HEK293 (cell line): ENCODE measurements at regions not wholly inside any gene's neighbourhood (a gene's known extent, or its start where the extent isn't known, plus 50 kb on each side); places are given as distances from the start of the nearest gene placed in this dataset.
A peak's percentile ranks its signal among the peaks of the same experiment; 100 is the strongest.

Experiments
- BCL6B ChIP-seq: fragments of 450-650 bp; formaldehyde crosslinking; IDR thresholded peaks from 2 replicates; pipeline ENCODE4 v1.5.1; 2017; ENCODE audit warnings: missing biosample characterization, missing genetic modification characterization
- IKZF3 ChIP-seq: fragments of 450-650 bp; IDR thresholded peaks from 2 replicates; pipeline ENCODE4 v1.5.0; 2018; ENCODE audit warnings: missing biosample characterization, mild to moderate bottlenecking, missing genetic modification characterization, moderate library complexity
- KLF8 ChIP-seq: fragments of 450-650 bp; formaldehyde crosslinking; IDR thresholded peaks from 2 replicates; pipeline ENCODE4 v1.5.1; 2016; ENCODE audit warnings: missing biosample characterization, missing genetic modification characterization
- ZBTB26 ChIP-seq: fragments of 450-650 bp; formaldehyde crosslinking; optimal IDR thresholded peaks from 2 replicates; pipeline ENCODE3; 2016; ENCODE audit warnings: missing biosample characterization, mild to moderate bottlenecking, missing genetic modification characterization
- ZBTB8A ChIP-seq: fragments of 450-650 bp; formaldehyde crosslinking; IDR thresholded peaks from 2 replicates; pipeline ENCODE4 v1.5.1; 2016; ENCODE audit warnings: missing biosample characterization, missing genetic modification characterization
- ZEB2 ChIP-seq: fragments of 450-650 bp; formaldehyde crosslinking; IDR thresholded peaks from 2 replicates; pipeline ENCODE4 v1.5.1; 2016; ENCODE audit warnings: missing biosample characterization, missing genetic modification characterization
- ZFP37 ChIP-seq: fragments of 450-650 bp; formaldehyde crosslinking; IDR thresholded peaks from 2 replicates; pipeline ENCODE4 v1.5.1; 2016; ENCODE audit warnings: missing biosample characterization, missing genetic modification characterization
- ZFP41 ChIP-seq: fragments of 450-650 bp; formaldehyde crosslinking; IDR thresholded peaks from 2 replicates; pipeline ENCODE4 v1.5.1; 2016; ENCODE audit warnings: missing biosample characterization, missing genetic modification characterization, borderline replicate concordance
- ZNF114 ChIP-seq: fragments of 450-650 bp; formaldehyde crosslinking; IDR thresholded peaks from 2 replicates; pipeline ENCODE4 v1.5.0; 2017; ENCODE audit warnings: missing biosample characterization, missing genetic modification characterization
- ZNF133 ChIP-seq: fragments of 450-650 bp; formaldehyde crosslinking; IDR thresholded peaks from 2 replicates; pipeline ENCODE4 v1.5.1; 2016; ENCODE audit warnings: missing biosample characterization, missing genetic modification characterization
- ZNF140 ChIP-seq: fragments of 450-650 bp; formaldehyde crosslinking; IDR thresholded peaks from 2 replicates; pipeline ENCODE4 v1.5.1; 2016; ENCODE audit warnings: missing biosample characterization, missing genetic modification characterization
- ZNF23 ChIP-seq: fragments of 450-650 bp; formaldehyde crosslinking; IDR thresholded peaks from 2 replicates; pipeline ENCODE4 v1.5.1; 2016; ENCODE audit warnings: missing biosample characterization, missing genetic modification characterization, borderline replicate concordance
- ZNF239 ChIP-seq: fragments of 450-650 bp; formaldehyde crosslinking; IDR thresholded peaks from 2 replicates; pipeline ENCODE4 v1.5.1; 2016; ENCODE audit warnings: missing biosample characterization, missing genetic modification characterization
- ZNF350 ChIP-seq: fragments of 450-650 bp; formaldehyde crosslinking; IDR thresholded peaks from 2 replicates; pipeline ENCODE4 v1.5.0; 2017; ENCODE audit warnings: missing biosample characterization, mild to moderate bottlenecking, missing genetic modification characterization
- ZNF366 ChIP-seq: fragments of 450-650 bp; formaldehyde crosslinking; conservative IDR thresholded peaks from 2 replicates; pipeline ENCODE4 v1.5.1; 2016; ENCODE audit warnings: missing biosample characterization, missing genetic modification characterization
- ZNF426 ChIP-seq: fragments of 450-650 bp; formaldehyde crosslinking; IDR thresholded peaks from 2 replicates; pipeline ENCODE4 v1.5.1; 2017; ENCODE audit warnings: missing biosample characterization, missing genetic modification characterization, mild to moderate bottlenecking, inconsistent platforms, moderate library complexity
- ZNF488 ChIP-seq: fragments of 450-650 bp; formaldehyde crosslinking; IDR thresholded peaks from 2 replicates; pipeline ENCODE4 v1.5.1; 2016; ENCODE audit warnings: missing biosample characterization, missing genetic modification characterization
- ZNF510 ChIP-seq: fragments of 450-650 bp; formaldehyde crosslinking; IDR thresholded peaks from 2 replicates; pipeline ENCODE4 v1.5.1; 2018; ENCODE audit warnings: mild to moderate bottlenecking, missing genetic modification characterization, missing biosample characterization; ENCODE audit not compliant: insufficient replicate concordance
- ZNF513 ChIP-seq: fragments of 450-650 bp; IDR thresholded peaks from 2 replicates; pipeline ENCODE4 v1.5.1; 2018; ENCODE audit warnings: missing biosample characterization, missing genetic modification characterization
- ZNF548 ChIP-seq: fragments of 450-650 bp; formaldehyde crosslinking; IDR thresholded peaks from 2 replicates; pipeline ENCODE4 v1.5.1; 2016; ENCODE audit warnings: missing biosample characterization, missing genetic modification characterization
- ZNF561 ChIP-seq: fragments of 450-650 bp; IDR thresholded peaks from 2 replicates; pipeline ENCODE4 v1.5.1; 2018; ENCODE audit warnings: missing biosample characterization, missing genetic modification characterization, borderline replicate concordance
- ZNF626 ChIP-seq: fragments of 450-650 bp; sonication (Bioruptor Pico); formaldehyde crosslinking; IDR thresholded peaks from 2 replicates; pipeline ENCODE4 v1.5.1; 2018; ENCODE audit warnings: missing biosample characterization, missing genetic modification characterization, inconsistent platforms
- ZNF660 ChIP-seq: fragments of 450-650 bp; IDR thresholded peaks from 2 replicates; pipeline ENCODE4 v1.5.1; 2018; ENCODE audit warnings: missing biosample characterization, mild to moderate bottlenecking, missing genetic modification characterization
- ZNF701 ChIP-seq: fragments of 450-650 bp; formaldehyde crosslinking; IDR thresholded peaks from 2 replicates; pipeline ENCODE4 v1.5.1; 2016; ENCODE audit warnings: missing biosample characterization, missing genetic modification characterization
- ZSCAN5A ChIP-seq: fragments of 450-650 bp; formaldehyde crosslinking; IDR thresholded peaks from 2 replicates; pipeline ENCODE4 v1.5.1; 2016; ENCODE audit warnings: missing biosample characterization, missing genetic modification characterization
- TF ChIP-seq, protein P1 (sequence below): fragments of 450-650 bp; formaldehyde crosslinking; conservative IDR thresholded peaks from 2 replicates; pipeline ENCODE4 v1.5.1; 2016; ENCODE audit warnings: low read depth, missing biosample characterization, missing genetic modification characterization
- TF ChIP-seq, protein P2 (sequence below): sonication (generic); formaldehyde crosslinking; IDR thresholded peaks from 2 replicates; pipeline ENCODE4 v1.8.1; 2022; ENCODE audit warnings: mild to moderate bottlenecking, moderate library complexity, missing genetic modification reagents

DNA sequence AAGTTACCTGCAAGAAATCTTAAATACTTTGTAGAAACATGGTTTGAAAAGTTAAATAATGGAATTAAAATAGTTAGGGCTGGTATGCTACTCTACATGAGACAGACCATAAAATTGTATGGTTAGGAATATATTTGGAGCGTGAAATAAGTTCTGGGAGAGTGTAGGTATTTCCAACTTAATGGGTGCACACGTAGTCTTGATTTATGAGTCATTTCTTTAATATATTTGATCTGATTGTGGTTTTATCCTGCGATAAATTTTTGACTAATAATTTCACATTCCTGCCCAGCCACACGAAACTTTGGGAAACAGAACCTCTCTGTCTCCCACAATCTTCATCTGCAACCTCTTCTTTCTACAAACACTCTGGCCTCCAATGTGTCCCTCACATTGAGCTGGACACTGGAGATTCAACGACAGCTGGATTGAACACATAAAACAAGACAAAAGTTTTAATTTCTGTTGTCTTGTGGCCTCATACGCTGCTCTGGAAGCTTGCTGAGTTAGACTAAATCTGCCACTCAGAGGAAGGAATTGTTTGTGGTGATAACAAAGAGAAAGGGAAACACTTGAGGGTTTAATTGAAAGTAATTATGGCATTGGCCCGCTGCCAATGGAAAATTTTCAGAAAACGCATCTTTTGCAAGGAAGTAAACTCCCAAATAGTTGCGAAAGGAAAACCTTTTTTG, 201.8 kb upstream of the ZNF608 start (continued):
- TF ChIP-seq ZNF23 (tag by site-specific recombination) (no peak), ZEB2 (peak; percentile 64), ZNF488 (tag by site-specific recombination) (no peak), ZNF114 (no peak), ZNF510 (peak; percentile 56), ZNF366 (tag by site-specific recombination) (peak; percentile 77), ZNF133 (no peak), ZBTB26 (tag by site-specific recombination) (no peak), BCL6B (tag by site-specific recombination) (peak; percentile 69; the same call in 1 of the 2 replicates), ZNF426 (tag by site-specific recombination) (no peak), ZNF660 (tag by site-specific recombination) (peak; percentile 89), IKZF3 (tag by site-specific recombination) (peak; percentile 85), ZNF561 (peak; percentile 93), ZNF140 (tag by site-specific recombination) (no peak), ZNF548 (tag by site-specific recombination) (no peak), ZFP37 (no peak), ZFP41 (tag by site-specific recombination) (no peak), ZNF626 (tag by site-specific recombination) (no peak; the same call in 1 of the 2 replicates), ZNF350 (tag by site-specific recombination) (peak; percentile 77; the same call in 1 of the 2 replicates), ZSCAN5A (tag by site-specific recombination) (no peak), ZNF701 (tag by site-specific recombination) (no peak), ZBTB8A (tag by site-specific recombination) (no peak; the same call in 1 of the 2 replicates), ZNF513 (tag by site-specific recombination) (peak; percentile 47; the same call in 1 of the 2 replicates), ZNF239 (tag by site-specific recombination) (no peak), KLF8 (tag by site-specific recombination) (no peak)
- TF ChIP-seq, protein P1, sequence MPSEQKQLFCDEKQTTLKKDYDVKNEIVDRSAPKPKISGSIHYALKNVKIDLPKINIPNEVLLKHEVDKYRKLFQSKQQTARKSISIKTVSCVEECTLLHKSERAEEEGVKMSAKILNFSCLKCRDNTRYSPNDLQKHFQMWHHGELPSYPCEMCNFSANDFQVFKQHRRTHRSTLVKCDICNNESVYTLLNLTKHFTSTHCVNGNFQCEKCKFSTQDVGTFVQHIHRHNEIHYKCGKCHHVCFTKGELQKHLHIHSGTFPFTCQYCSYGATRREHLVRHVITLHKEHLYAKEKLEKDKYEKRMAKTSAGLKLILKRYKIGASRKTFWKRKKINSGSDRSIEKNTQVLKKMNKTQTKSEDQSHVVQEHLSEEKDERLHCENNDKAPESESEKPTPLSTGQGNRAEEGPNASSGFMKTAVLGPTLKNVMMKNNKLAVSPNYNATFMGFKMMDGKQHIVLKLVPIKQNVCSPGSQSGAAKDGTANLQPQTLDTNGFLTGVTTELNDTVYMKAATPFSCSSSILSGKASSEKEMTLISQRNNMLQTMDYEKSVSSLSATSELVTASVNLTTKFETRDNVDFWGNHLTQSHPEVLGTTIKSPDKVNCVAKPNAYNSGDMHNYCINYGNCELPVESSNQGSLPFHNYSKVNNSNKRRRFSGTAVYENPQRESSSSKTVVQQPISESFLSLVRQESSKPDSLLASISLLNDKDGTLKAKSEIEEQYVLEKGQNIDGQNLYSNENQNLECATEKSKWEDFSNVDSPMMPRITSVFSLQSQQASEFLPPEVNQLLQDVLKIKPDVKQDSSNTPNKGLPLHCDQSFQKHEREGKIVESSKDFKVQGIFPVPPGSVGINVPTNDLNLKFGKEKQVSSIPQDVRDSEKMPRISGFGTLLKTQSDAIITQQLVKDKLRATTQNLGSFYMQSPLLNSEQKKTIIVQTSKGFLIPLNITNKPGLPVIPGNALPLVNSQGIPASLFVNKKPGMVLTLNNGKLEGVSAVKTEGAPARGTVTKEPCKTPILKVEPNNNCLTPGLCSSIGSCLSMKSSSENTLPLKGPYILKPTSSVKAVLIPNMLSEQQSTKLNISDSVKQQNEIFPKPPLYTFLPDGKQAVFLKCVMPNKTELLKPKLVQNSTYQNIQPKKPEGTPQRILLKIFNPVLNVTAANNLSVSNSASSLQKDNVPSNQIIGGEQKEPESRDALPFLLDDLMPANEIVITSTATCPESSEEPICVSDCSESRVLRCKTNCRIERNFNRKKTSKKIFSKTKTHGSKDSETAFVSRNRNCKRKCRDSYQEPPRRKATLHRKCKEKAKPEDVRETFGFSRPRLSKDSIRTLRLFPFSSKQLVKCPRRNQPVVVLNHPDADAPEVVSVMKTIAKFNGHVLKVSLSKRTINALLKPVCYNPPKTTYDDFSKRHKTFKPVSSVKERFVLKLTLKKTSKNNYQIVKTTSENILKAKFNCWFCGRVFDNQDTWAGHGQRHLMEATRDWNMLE (tag by site-specific recombination): no peak
- TF ChIP-seq, protein P2, sequence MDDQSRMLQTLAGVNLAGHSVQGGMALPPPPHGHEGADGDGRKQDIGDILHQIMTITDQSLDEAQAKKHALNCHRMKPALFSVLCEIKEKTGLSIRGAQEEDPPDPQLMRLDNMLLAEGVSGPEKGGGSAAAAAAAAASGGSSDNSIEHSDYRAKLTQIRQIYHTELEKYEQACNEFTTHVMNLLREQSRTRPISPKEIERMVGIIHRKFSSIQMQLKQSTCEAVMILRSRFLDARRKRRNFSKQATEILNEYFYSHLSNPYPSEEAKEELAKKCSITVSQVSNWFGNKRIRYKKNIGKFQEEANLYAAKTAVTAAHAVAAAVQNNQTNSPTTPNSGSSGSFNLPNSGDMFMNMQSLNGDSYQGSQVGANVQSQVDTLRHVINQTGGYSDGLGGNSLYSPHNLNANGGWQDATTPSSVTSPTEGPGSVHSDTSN: no peak
